Stimulated activated CD4-positive, alpha-beta T cell treated with anti-CD3 and anti-CD28 coated beads, Interleukin-4, amount 100 ng/mL, for 48 hours (primary cell): ENCODE measurements at regions not wholly inside any gene's neighbourhood (a gene's known extent, or its start where the extent isn't known, plus 50 kb on each side); places are given as distances from the start of the nearest gene placed in this dataset.

ENCODE experiments used
- DNase-seq, 2 donors: peaks; one replicate each; pipeline ENCODE4 v3.0.0-alpha.2; 2020; ENCODE audit warnings: low read depth in 2 of 2

- DNase-seq, result no peak
Observed at GRCh38 chr11:80798174-80798573, 1357.3 kb upstream of the TENM4 start.

DNA sequence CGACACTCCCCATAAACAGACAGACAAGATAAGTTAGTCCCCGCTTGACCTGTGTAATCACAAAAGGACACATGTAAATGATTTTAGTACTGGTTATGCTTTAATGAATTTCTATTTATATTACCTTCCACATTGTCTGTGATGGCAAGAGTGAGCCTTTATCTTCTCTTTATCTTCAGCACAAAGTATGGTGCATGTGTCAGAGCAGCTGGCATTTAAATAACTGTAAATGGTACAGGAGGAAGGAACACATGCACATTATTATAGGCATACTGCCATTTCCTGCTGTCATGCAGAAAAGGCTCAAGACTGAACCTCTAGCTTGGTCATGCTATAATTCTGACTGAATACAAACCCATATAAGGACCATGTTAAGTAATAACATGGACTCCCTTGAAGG is 1342.7 kb upstream of the TENM4 start:
- DNase-seq, result no peak

GRCh38 chr11:80782135-80782885 is 1341.5 kb upstream of the TENM4 start:
- no peak for DNase-seq

DNA sequence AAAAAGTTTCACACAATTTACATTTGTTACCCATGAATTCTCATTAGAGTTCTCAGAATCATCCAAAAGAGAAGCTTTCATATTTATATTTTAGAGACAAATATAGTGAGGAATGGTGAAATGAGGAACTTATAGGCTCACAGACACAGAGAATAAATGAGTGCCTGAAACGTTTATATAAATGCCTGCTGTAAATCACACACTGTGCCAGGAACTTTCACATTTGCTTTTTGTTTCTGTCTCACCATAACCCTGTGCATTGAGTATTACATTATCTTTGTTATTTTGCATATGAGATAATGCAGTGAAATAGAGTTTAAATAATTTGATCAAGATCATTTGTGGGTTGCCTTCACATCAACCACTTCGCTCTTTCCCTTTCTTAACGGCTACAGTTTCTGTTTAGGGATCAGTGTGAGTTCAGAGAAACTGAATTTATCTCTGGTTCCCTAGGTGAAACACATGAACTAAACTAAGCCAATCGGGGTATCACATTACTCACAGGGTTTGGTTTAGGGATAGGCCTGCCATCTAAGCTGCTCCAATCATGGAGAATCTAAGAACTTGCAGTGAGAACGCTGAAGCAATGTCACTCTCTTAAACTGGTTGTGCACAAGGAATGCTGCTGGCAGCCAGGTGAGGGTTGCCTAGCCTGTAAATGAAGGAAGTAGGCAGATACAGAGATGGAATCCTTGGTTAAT is 1339.2 kb upstream of the TENM4 start:
- no peak for DNase-seq

DNA sequence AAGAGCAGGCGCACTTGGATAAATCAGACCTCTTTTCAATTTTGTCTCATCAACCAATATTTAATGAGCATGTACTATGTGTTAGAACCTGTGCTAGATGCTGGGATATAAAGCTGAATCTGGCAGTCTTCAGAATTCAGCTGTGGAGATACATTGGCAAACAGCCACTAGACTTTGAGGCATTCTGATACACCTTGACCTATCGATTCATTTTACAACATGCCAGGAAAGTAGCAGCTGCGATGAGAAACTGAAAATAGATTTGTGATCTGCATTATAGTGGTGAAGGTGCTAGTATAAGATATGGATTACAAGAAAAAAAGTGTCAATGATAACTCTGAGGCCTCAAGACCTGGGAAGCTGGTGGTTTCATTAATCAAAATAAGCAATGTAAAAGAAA is 1338.1 kb upstream of the TENM4 start:
- no peak for DNase-seq

DNA sequence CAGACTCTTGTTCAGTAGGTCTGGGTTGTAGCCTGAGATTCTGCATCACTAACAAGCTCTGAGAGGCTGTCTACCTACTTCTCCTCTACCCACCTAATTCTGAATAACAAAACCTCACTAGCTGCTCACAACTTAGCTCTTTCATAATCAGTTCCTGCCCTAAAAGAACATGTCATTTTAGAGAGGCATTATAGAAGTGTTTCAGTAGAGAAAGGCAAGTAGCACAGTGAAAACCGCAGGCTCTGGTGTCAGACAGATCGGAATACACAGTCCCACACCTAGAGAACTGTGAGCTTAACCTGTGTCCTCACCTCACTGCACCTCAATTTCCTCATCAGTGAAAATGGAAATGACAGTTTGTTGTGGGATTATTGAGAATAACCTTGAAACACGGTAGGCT is 1337.6 kb upstream of the TENM4 start:
- no peak for DNase-seq

DNA sequence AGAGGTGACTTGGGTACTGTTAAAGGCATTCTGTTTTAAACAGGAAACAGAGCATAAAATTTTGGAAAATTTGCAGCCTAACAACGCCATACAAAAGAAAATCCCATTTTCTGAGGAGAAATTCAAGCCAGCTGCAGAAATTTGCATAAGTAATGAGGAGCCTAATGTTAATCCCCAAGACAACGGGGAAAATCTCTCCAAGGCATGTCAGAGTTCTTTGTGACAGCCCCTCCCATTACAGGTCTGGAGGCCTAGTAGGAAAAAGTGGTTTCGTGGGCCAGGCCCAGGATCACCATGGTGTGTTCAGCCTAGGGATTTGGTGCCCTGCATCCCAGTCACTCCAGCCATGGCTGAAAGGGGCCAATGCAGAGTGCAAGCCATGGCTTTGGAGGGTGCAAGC is 1333.1 kb upstream of the TENM4 start:
- DNase-seq, result no peak

DNA sequence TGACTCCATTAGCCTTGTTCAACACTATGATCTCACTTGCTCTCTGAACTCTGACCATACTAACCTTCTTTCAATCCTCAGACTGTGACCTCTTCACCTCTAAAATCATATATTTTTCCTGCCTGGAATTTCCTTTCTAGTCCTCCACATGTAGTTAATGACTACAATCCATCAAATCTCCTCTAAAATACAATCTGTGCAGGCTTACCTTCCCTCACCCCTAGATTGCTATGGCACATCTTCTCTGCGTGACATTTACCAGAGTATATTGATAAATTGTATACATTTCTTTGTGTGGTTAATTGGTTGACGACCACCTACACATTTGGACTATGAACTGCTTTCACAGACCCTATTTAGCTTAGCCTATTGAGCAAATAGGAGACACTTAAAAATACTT is 1330.2 kb upstream of the TENM4 start:
- DNase-seq, result no peak

DNA sequence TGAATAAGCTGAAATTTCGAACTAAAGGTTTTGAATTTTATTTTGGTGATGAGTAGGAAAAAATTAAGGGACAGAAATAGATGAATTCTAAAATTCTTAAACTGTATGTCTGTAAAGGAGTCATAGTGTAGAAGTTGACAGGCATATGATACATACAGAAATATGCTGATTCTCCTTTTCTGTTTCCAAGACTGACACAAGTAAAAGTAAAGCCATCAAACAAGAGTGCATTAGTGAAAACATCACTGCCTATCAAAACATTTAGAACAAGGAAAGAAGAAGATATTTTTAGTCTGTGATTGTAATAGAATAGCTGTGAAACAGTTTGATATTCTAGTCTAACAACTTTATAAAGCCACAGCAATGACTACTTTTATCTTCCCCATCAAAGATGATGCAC is 1318.0 kb upstream of the TENM4 start:
- DNase-seq, result no peak

GRCh38 chr11:80748207-80748925 is 1307.5 kb upstream of the TENM4 start:
- no peak for DNase-seq

GRCh38 chr11:80746300-80746699 is 1305.5 kb upstream of the TENM4 start:
- no peak for DNase-seq

DNA sequence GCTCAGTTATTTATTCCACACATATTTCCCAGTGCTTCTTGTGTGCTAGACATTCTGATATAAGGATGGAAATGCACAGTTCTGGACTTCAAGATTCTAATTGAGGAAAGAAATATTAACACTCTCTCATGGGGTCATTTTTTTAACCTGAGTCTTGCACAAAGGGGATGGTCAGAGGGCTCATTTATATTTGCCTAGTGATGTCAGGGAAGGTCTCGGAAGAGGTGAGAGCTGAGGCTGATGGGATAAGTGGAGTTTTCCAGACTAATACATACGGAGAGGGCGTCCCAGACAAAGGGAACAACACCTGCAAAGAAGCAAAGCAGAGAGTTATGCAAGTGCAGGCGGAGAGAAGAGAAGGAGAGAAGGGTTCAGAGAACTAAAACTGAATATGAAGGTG is 1304.6 kb upstream of the TENM4 start:
- no peak for DNase-seq

DNA sequence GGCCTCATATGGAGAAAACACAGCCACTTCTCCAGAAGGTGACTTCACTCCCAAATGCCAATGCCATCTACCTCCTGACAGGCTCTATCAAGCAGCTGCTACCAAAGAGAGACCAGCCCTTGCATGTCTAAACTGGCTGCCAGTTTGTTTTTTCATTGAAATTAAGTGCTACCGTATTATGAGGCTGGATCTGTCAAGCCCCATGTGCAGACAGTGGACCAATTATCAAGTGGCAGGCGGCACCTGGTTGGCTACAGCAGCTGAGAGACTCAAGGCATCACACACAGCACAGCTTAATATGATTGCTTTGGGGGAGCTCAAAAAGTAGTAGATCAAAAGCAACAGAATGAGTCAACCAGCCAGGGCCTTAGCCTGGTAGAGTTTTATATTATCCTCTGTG is 1293.0 kb upstream of the TENM4 start:
- no peak for DNase-seq

- no peak for DNase-seq
Observed at GRCh38 chr11:80733361-80733760, 1292.5 kb upstream of the TENM4 start.

DNA sequence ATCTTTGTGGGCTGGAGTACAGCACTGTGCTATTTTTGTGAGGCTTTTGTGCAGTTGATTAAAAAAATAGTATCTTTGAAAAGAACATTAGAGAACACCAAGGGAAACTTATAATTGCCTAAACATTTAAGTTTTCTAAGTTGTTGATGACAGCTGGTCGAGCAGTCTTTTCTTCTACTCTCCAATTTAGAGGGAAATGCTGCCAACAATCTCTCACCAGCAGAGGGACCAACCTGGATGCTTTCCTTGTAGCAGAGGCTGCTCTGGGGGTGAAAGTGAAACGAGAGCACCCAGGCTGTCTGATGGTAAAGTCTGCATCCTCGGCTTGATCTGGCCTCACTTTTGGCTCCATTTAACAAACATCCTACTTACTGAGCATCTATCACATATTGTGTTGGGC is 1286.5 kb upstream of the TENM4 start:
- no peak for DNase-seq

DNA sequence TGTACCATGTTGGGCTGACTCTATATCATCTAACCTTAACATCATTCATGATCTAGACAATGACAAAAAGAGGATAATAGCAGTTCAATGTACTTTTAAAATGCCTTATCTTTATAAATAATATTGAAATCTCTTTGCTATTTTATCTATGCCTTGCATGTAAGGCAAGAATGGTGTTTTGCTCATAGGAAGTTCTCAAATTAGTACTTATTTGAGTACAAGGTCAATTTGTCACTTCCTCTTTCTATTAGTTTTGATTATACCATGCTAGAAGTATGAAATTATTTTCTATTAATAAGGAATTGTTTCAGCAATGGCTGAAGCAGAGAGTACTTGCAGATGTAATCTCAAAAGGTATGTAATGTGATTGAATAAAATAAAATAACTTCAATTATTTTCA is 1285.4 kb upstream of the TENM4 start:
- DNase-seq, result no peak

GRCh38 chr11:80724366-80724765 is 1283.5 kb upstream of the TENM4 start:
- no peak for DNase-seq

DNA sequence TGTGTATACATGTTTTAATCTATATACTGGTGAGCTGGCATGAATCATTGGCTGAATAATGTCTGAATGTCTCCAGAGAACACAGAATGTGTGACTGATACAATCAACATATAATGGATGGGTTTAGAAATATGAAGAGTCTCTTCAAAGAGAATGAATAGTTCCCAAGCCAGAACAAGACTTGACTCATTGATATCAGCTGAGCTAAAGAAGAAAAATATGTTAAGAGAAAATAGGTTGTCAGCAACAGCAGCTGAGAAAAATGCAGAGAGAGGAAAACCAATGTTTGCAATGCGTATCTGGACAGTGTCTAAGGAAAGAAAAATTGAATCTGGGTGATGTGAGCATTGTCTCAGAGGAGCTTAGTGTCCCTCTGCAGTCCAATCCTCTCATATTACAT is 1281.8 kb upstream of the TENM4 start:
- DNase-seq, result no peak

GRCh38 chr11:80720295-80720694 is 1279.5 kb upstream of the TENM4 start:
- DNase-seq, result no peak

- DNase-seq, result no peak
Observed at GRCh38 chr11:80719292-80719646, 1278.4 kb upstream of the TENM4 start.

DNA sequence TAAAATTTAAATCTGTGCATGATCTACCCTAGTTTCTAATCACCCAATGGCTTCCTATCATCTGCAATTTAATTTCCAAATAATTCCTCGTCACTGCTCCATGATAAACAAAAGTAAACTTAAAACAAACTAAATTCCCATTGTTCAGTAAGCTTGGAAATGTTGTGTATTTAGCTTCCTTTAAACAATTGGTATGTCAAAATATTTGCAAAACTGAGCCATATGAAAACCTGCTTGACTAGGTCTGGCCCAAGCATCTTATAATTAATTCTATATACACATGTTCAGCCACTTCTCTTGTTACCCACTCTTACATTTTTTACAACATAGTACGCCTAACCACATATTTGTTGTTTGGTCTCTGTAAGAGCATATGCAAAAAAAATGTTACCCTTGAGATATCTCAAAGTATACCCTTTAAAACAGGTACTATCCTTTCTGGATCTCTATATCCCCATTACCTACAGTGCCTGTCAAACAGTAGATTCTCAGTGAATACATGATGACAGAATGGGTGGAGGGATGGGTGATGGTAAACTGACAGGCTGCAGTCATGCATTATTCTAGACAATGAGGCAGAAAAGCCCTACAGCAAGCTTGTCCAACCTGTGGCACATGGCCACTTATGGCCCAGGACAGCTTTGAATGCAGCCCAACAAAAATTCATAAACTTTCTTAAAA is 1277.9 kb upstream of the TENM4 start:
- DNase-seq, result no peak

- no peak for DNase-seq
Observed at GRCh38 chr11:80702264-80702663, 1261.4 kb upstream of the TENM4 start.

DNA sequence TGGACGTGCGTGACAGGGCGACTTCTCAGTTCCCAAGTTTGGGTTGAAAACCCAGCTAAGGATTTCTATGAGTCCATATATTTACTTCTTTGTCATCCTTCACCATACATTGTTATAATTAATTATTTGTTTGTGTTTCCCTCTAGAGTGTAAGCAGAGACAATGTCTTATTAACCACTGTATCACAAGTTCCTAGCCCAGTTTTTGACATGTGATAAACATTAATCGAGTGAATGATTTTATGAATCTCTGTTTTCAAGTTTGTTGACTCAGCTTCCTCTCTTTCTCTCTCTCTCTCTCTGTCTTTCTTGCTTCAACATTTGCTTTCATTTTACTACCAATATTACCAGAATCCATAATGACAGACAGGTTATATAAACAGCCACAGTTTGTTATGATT is 1259.6 kb upstream of the TENM4 start:
- no peak for DNase-seq
